ENCODE measurements at regions not wholly inside any gene's neighbourhood (a gene's known extent, or its start where the extent isn't known, plus 50 kb on each side); places are given as distances from the start of the nearest gene placed in this dataset.

GRCh38 chr6:134657343-134657742, 292.6 kb downstream of the ALDH8A1 start:
- Histone ChIP-seq H3K9me3 (ENCODE audit: insufficient read depth in 2 of 2, low read depth in 1 of 2, low read length in 1 of 2) (no peaks in the 10 kb centered on the region), H4K8ac (ENCODE audit: extremely low read depth, insufficient read depth, low read length) (no peak overlapping the region), H4K20me1 (replicated peaks in 1 of 2; ENCODE audit: control insufficient read depth in 1 of 2, insufficient read depth in 2 of 2, low read length in 2 of 2) (no peaks in the 10 kb centered on the region), H3K23me2 (ENCODE audit: low read depth, low read length) (no peaks in the 10 kb centered on the region), H2BK20ac (ENCODE audit: low read length) (no peak overlapping the region), H2BK120ac (replicated peaks; ENCODE audit: low read depth, low read length) (no peak overlapping the region), H3K27me3 (replicated peaks in 1 of 4; ENCODE audit: control insufficient read depth in 3 of 4, extremely low read depth in 1 of 4, insufficient read depth in 3 of 4, low read length in 3 of 4) (no peaks in the 10 kb centered on the region), H3K4me2 (ENCODE audit: insufficient read depth in 1 of 2, low read depth in 2 of 2, low read length in 2 of 2) (no peak overlapping the region), H2BK15ac (ENCODE audit: low read length) (no peak overlapping the region), H3K56ac (replicated peaks; ENCODE audit: insufficient read length, low read depth, low read length) (no peak overlapping the region), H3K79me2 (ENCODE audit: control insufficient read depth in 1 of 2, insufficient read depth in 2 of 2, low read length in 2 of 2) (no peaks in the 10 kb centered on the region), H2AK5ac (ENCODE audit: low read depth, low read length) (no peak overlapping the region), H3K9ac (replicated peaks in 1 of 4; ENCODE audit: extremely low read depth in 1 of 4, low read depth in 3 of 4, low read length in 3 of 4) (no peak overlapping the region), H4K5ac (ENCODE audit: insufficient read length, low read depth, low read length) (no peak overlapping the region), H3K4me1 (replicated peaks in 1 of 4; ENCODE audit: control insufficient read depth in 3 of 4, insufficient read depth in 4 of 4, low read length in 3 of 4) (no peaks in the 10 kb centered on the region), H2BK5ac (ENCODE audit: low read depth, low read length) (no peak overlapping the region), H3K27ac (ENCODE audit: low read depth, low read length) (no peak overlapping the region), H3K79me1 (ENCODE audit: low read depth, low read length) (no peaks in the 10 kb centered on the region), H3K4ac (replicated peaks; ENCODE audit: insufficient read length, low read depth, low read length) (no peak overlapping the region), H3K14ac (ENCODE audit: insufficient read length) (no peak overlapping the region), H2BK12ac (ENCODE audit: low read depth, low read length) (no peak overlapping the region), H3K23ac (ENCODE audit: insufficient read length) (no peak overlapping the region), H3K36me3 (ENCODE audit: control insufficient read depth in 2 of 4, insufficient read depth in 4 of 4, low read length in 3 of 4) (no peaks in the 10 kb centered on the region), H3K18ac (ENCODE audit: extremely low read depth, low read length) (no peak overlapping the region), H3K4me3 (ENCODE audit: extremely low read depth in 1 of 4, insufficient read depth in 2 of 4, low read depth in 3 of 4, low read length in 4 of 4) (no peak overlapping the region), H2AFZ (ENCODE audit: low read length) (no peak overlapping the region), H4K91ac (replicated peaks; ENCODE audit: insufficient read length, low read length) (no peak overlapping the region)
- FAIRE-seq = no peak
- no peak for DNase-seq (ENCODE audit: low read depth in 1 of 2, low spot score in 2 of 2)
- POLR2A ChIA-PET (ENCODE audit: partially characterized antibody) = no interaction called here
- TF ChIP-seq ZNF274 (IDR thresholded peaks at IDR 0.05; ENCODE audit: borderline replicate concordance, extremely low read depth, low read length) (no peak), CTBP2 (IDR thresholded peaks at IDR 0.05; ENCODE audit: borderline replicate concordance, insufficient read depth, insufficient read length, low read length) (no peak), CBX8 (IDR thresholded peaks at IDR 0.05; ENCODE audit: borderline replicate concordance, low read depth, low read length) (no peak), TEAD4 (IDR thresholded peaks at IDR 0.05; ENCODE audit: low read depth, low read length) (no peak), KDM1A (IDR thresholded peaks at IDR 0.05; ENCODE audit: borderline replicate concordance, low read length) (no peak), GABPA (IDR thresholded peaks at IDR 0.05; ENCODE audit: borderline replicate concordance, insufficient read depth, low read length) (no peak), RXRA (IDR thresholded peaks at IDR 0.05; ENCODE audit: insufficient read depth, low read depth, low read length) (no peak), USF2 (IDR thresholded peaks at IDR 0.05; ENCODE audit: low read length) (no peak), POLR2AphosphoS5 (IDR thresholded peaks at IDR 0.05; ENCODE audit: low read depth, low read length) (no peak), SIX5 (IDR thresholded peaks at IDR 0.05; ENCODE audit: low read depth, low read length) (no peak), CHD1 (IDR thresholded peaks at IDR 0.05; ENCODE audit: low read depth, low read length) (no peak)
- WGBS, 2 experiments (ENCODE audit: extremely low coverage in 1 of 2, insufficient coverage in 1 of 2, insufficient read length in 1 of 2, insufficient replicate concordance in 2 of 2, low coverage in 1 of 2, low lambda C conversion rate in 2 of 2, missing lambda C conversion rate in 1 of 2) = 93% methylated on average over 3 of the region's 3 CpGs; no CpG with 5 or more reads in 1 of the 2 experiments
- CTCF ChIA-PET (ENCODE audit: partially characterized antibody) = interaction anchor here (0.9 to 5.0 kb wide), 4 partner anchors 16 to 483 kb away, joined by 3 to 23 read pairs (median 5); no protein-coding TSS in a partner anchor
